HG03025 (cell line): ENCODE measurements at regions not wholly inside any gene's neighbourhood (a gene's known extent, or its start where the extent isn't known, plus 50 kb on each side); places are given as distances from the start of the nearest gene placed in this dataset.

Experiments
- ATAC-seq: cut with Tn5 transposase; IDR thresholded peaks from one replicate; pipeline ENCODE4 v1.9.1; 2021; ENCODE audit warnings: mild to moderate bottlenecking, moderate library complexity; ENCODE audit not compliant: unreplicated experiment, low FRiP score

- no peak for ATAC-seq
Observed at GRCh38 chr9:106621313-106622163, 241.4 kb upstream of the ZNF462 start.

- ATAC-seq, result no peak
Observed at GRCh38 chr9:106622164-106622487, 240.8 kb upstream of the ZNF462 start.

- no peak for ATAC-seq
Observed at GRCh38 chr9:106623558-106623957, 239.4 kb upstream of the ZNF462 start.

- ATAC-seq, result no peak
Observed at GRCh38 chr9:106625259-106625789, 237.6 kb upstream of the ZNF462 start.

GRCh38 chr9:106626936-106627335 lies 236.0 kb upstream of the ZNF462 start:
- ATAC-seq, result no peak

GRCh38 chr9:106632621-106633020 lies 230.3 kb upstream of the ZNF462 start:
- no peak for ATAC-seq

DNA sequence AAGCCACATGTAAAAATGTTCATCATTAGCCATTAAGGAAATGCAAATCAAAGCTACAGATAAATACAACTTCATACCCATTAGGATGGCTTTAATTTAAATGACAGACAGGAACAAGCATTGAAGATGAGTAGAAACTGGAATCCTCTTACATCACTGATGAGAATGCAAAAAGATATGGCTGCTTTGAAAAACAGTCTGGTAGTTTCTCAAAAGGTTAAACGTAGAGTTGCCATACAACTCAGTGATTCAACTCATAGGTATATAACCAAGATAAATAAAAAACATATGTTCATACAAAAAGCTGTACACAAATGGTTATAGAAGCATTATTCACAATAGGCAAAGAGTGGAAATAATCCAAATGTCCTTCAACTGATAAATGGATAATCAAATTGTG lies 228.8 kb upstream of the ZNF462 start:
- ATAC-seq, result no peak

- no peak for ATAC-seq
Observed at GRCh38 chr9:106634641-106635040, 228.3 kb upstream of the ZNF462 start.

DNA sequence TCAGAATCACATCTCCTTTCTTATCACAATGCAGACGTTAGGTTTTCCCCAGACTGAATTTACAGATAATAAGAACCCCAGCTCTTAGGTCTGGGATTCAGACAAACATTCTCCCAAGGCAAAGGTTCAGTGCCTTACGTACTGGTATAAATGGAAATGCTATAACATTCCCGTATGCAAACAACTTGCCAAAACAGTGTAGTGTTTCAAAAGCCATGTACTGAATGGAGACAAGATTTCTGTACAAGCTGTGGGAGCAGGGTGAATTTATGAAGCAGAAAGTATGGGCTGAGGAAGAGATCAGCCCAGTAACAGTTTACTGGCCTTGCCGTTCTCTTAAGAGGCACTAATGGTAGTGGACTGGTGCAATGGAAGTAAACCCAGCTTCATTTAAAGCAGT lies 225.5 kb upstream of the ZNF462 start:
- no peak for ATAC-seq

- ATAC-seq, result no peak
Observed at GRCh38 chr9:106639873-106640568, 222.9 kb upstream of the ZNF462 start.

DNA sequence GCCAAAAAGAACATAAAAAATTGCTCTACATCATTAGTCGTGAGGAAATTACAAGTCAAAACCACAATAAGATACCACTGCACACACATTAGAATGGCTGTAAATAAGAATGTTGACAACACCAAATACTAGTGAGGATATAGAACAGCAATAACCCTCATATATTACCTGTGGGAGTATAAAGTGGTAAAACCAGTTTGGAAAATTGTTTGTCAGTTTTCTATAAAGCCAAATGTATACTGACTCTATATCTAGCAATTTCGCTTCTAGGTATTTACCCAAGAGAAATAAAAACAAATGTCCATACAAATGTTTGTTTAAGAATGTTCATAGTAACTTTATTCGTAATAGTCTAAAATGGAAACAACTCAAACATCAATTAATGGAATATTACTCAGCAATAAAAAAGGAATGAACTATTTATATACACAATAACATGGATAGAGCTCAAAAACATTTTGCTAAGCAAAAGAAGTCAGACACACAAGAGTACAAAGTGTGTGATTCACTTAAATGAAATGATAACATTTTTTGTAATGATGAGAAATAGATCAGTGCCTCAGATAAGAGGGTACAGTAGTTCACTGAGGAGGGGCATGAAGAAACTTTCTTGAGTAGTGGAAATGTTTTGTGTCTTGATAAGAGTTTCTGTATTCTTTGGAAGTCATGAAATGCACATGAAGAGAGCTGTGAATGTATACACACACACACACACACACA lies 219.6 kb upstream of the ZNF462 start:
- ATAC-seq, result no peak

- ATAC-seq, result no peak
Observed at GRCh38 chr9:106644661-106645060, 218.3 kb upstream of the ZNF462 start.

- ATAC-seq, result no peak
Observed at GRCh38 chr9:106648799-106649198, 214.2 kb upstream of the ZNF462 start.

DNA sequence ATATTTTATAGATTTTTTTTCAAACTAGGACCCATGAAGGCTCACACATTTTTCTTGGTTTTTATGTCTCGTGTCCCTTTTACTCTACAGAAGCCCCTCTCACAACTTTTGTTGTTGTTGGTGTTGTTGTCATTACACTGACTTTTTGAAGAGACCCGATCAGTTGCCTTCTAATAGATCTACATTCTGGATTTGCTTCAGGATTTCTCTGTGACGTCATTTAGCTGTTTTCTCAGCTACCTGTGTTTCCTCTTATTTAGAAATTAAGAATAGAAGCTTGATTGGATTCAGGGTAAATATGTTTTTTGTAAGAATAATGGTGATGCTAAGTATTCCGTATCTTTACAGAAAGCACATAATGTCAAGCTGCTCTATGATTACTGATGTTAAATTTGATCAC lies 213.3 kb upstream of the ZNF462 start:
- ATAC-seq, result no peak

GRCh38 chr9:106653213-106653612 lies 209.8 kb upstream of the ZNF462 start:
- no peak for ATAC-seq

DNA sequence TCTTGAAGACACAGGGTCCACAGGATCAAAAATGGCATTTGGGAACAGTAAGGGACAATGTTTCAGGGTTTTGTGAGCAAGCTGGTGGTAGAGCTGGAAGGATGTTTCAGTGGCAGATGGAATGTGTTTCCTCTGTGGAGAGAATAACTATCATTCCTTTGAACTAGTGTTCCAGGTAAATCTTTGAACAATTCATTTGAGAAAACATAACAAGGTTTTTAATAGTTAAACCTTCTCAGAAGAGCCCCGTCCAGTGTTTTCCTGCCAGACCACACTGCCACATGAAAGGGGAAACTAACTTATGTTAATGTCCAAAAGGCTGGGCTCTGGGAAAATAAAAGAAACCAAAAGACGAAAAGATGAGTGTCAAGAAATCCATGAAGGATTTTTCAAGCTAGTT lies 207.0 kb upstream of the ZNF462 start:
- no peak for ATAC-seq

DNA sequence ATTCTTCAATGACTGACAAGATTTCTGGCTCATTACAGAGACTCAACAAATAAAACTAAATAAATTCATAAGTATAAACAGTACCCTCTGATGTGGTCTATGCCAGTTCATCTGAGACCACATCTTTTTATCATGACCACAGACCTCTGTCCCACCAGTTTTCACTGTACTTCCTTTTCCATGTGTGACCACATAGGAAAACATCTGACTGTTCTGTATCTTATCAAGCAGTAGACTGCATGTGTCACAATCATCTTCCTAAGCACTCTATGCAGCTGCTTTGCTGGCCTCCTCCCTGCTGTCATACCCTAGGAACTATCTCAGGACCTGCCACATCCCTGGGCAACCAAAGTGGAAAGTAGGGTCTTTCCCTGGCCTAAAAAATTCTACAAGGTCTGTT lies 205.0 kb upstream of the ZNF462 start:
- ATAC-seq, result no peak

DNA sequence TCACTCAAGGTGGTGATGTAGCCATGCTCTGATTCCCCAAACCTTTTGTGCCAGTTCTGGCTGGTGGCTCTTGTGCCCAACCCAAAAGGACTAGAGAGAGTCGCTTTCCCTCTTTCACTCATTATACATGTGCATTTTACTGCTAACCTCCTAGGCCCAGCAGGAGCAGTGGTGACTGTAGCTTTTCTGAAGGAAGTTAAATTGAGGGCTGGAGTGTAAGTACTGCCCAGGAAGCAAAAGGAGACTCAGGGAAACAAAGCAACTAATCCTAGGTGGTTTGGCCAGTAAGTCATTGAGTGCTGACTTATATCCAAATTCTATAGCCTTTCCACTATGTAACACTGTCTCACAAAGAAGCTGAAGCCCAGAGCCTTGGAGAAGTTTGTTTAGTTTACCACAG lies 194.4 kb upstream of the ZNF462 start:
- ATAC-seq, result no peak

DNA sequence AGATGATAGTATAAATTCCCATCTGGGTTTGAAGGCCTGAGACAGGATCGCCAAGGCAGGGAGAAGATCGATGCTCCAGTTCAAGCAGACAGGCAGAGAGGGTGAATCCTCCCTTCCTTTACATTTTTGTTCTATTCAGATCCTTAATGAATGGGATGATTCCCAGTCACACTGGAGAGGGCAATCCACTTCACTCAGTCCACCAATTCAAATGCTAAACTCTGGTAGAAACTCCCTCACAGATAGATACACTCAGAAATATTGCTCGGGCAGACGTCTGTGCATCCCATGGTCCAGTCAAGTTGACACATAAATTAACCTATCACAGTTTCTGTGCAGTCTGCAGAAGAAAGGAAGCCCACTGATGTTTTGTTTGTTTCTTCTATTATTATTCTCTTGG lies 193.1 kb upstream of the ZNF462 start:
- ATAC-seq, result no peak

DNA sequence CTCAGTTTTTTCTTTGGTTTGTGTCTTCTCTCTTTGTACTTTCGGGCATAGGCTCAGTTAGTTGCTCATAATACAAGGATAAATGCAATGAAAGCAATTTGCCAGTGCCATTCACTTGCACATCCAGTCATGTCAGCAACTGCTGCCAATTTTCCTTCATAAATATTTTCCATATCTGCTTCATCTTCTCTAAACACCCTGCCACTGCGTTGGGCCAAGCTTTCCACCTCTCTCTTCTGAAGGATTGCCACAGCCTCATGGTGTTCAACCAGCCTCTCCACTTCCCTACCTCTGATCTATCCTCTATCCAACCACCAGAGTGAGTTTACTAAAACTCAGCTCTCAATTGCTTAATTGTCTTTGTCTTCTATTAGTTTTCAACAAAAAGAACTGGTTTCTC lies 192.5 kb upstream of the ZNF462 start:
- ATAC-seq, result no peak

GRCh38 chr9:106675780-106676179 lies 187.2 kb upstream of the ZNF462 start:
- ATAC-seq, result no peak
